ENCODE measurements at regions not wholly inside any gene's neighbourhood (a gene's known extent, or its start where the extent isn't known, plus 50 kb on each side); places are given as distances from the start of the nearest gene placed in this dataset.

DNA sequence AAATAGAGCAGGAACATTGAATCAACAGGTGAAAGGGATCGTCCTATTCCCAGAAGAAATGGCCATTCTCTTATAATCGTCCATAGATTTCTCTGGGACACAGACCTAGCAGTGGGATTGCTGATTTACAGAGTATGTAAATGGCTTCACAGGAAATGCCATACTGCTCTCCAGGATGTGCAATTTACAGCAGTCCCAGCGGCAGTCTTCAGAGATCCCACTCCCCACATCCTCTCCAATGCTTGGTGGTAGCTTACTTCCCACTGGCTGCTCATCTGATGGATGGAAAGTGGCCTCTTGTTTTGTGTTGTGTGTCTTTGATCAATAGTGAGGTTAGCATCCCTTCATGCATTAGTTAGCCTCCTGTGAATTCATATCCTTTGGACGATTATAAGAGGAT is 58.1 kb upstream of the PRMT8 start:
- CTCF ChIA-PET, result no interaction called here
- TF ChIP-seq MYC (IDR thresholded peaks at IDR 0.05; ENCODE audit: low read depth, low read length), result no peak
- TF ChIP-seq JUN (IDR thresholded peaks at IDR 0.05; ENCODE audit: borderline replicate concordance, insufficient read depth, insufficient read length, low read depth), result no peak
- TF ChIP-seq POLR2AphosphoS5 (IDR thresholded peaks at IDR 0.05; ENCODE audit: insufficient read depth, low read depth, low read length), result no peak
- no peak for TF ChIP-seq FOS (IDR thresholded peaks at IDR 0.05; ENCODE audit: borderline replicate concordance, insufficient read depth, low read length)
- no peak for TF ChIP-seq POLR2A (IDR thresholded peaks at IDR 0.05; ENCODE audit: low read depth, low read length)
- TF ChIP-seq EZH2 (IDR thresholded peaks at IDR 0.05; ENCODE audit: borderline replicate concordance, low read depth, low read length, severe bottlenecking), result no peak
- TF ChIP-seq, protein P1, sequence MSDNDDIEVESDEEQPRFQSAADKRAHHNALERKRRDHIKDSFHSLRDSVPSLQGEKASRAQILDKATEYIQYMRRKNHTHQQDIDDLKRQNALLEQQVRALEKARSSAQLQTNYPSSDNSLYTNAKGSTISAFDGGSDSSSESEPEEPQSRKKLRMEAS (IDR thresholded peaks at IDR 0.05; ENCODE audit: insufficient read depth, insufficient read length), result no peak
- TF ChIP-seq, protein P2, sequence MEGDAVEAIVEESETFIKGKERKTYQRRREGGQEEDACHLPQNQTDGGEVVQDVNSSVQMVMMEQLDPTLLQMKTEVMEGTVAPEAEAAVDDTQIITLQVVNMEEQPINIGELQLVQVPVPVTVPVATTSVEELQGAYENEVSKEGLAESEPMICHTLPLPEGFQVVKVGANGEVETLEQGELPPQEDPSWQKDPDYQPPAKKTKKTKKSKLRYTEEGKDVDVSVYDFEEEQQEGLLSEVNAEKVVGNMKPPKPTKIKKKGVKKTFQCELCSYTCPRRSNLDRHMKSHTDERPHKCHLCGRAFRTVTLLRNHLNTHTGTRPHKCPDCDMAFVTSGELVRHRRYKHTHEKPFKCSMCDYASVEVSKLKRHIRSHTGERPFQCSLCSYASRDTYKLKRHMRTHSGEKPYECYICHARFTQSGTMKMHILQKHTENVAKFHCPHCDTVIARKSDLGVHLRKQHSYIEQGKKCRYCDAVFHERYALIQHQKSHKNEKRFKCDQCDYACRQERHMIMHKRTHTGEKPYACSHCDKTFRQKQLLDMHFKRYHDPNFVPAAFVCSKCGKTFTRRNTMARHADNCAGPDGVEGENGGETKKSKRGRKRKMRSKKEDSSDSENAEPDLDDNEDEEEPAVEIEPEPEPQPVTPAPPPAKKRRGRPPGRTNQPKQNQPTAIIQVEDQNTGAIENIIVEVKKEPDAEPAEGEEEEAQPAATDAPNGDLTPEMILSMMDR (IDR thresholded peaks at IDR 0.05; ENCODE audit: extremely low read depth in 1 of 2, insufficient read depth in 1 of 2, low read depth in 1 of 2, low read length in 2 of 2), result no peak
- TF ChIP-seq GATA2 (IDR thresholded peaks at IDR 0.05; ENCODE audit: insufficient read depth, insufficient read length, low read depth, low read length), result no peak
- Histone ChIP-seq H3K9ac (replicated peaks; ENCODE audit: extremely low read depth, insufficient read depth, low read length) (no peak overlapping the region), H3K4me1 (ENCODE audit: control insufficient read depth, extremely low read depth, insufficient read depth, low read length) (no peaks in the 10 kb centered on the region), H3K36me3 (ENCODE audit: control insufficient read depth in 2 of 2, extremely low read depth in 1 of 2, insufficient read depth in 2 of 2, low read length in 2 of 2) (no peaks in the 10 kb centered on the region), H3K9me1 (replicated peaks; ENCODE audit: control insufficient read depth, extremely low read depth, insufficient read depth, low read length) (no peaks in the 10 kb centered on the region), H3K9me3 (replicated peaks; ENCODE audit: control insufficient read depth, insufficient read depth, low read length) (no peaks in the 10 kb centered on the region), H3K27ac (ENCODE audit: insufficient read depth, low read depth, low read length) (no peak overlapping the region), H2AFZ (ENCODE audit: low read depth, low read length) (no peak overlapping the region), H3K4me2 (ENCODE audit: insufficient read depth, low read length) (no peak overlapping the region), H3K27me3 (ENCODE audit: control insufficient read depth in 2 of 2, insufficient read depth in 2 of 2, low read length in 2 of 2) (no peaks in the 10 kb centered on the region), H4K20me1 (replicated peaks; ENCODE audit: control insufficient read depth, extremely low read depth, insufficient read depth, low read length) (no peaks in the 10 kb centered on the region), H3K4me3 (replicated peaks in 1 of 3; ENCODE audit: insufficient read depth in 1 of 3, low read depth in 1 of 3, low read length in 3 of 3) (no peak overlapping the region), H3K79me2 (ENCODE audit: control insufficient read depth, insufficient read depth, low read length) (no peaks in the 10 kb centered on the region)
- FAIRE-seq (no peak), DNase-seq (ENCODE audit: low read depth, low spot score) (no peak)
- no TSS peak for BruUV-seq (replicated peaks)
- POLR2A ChIA-PET, result no interaction called here
- intact Hi-C loops (cut with micrococcal nuclease), result no loop called here
- dilution Hi-C loops (cut with MboI; ENCODE audit: extremely low pct_ligation_motif_present, low sequenced_read_pairs), result no loop called here
